GM23248 (cell line): ENCODE measurements at regions not wholly inside any gene's neighbourhood (a gene's known extent, or its start where the extent isn't known, plus 50 kb on each side); places are given as distances from the start of the nearest gene placed in this dataset.
"Not testable (repeated sequence)": the region's sequence is repeated elsewhere in the genome, so short reads cannot be mapped to it uniquely, and the experiment has no call there.

ENCODE experiments used
- DNase-seq: peaks from one replicate; pipeline ENCODE4 v3.0.0-alpha.2; 2015
- H2AFZ ChIP-seq: fragments of 200-600 bp; sonication (generic); 2 replicates; pipeline ENCODE4 v1.6.1; 2016; ENCODE audit warnings: antibody characterized with exemption
- H3F3A ChIP-seq: fragments of 200-600 bp; sonication (generic); 2 replicates; pipeline ENCODE4 v1.6.1; 2016; ENCODE audit warnings: mild to moderate bottlenecking, antibody characterized with exemption, mixed run types; ENCODE audit not compliant: insufficient read depth
- H3K27ac ChIP-seq: fragments of 200-600 bp; sonication (generic); 2 replicates; pipeline ENCODE4 v1.5.1; 2016; ENCODE audit warnings: mild to moderate bottlenecking
- H3K27me3 ChIP-seq: fragments of 200-600 bp; sonication (generic); replicated peaks from 2 replicates; pipeline ENCODE4 v1.6.1; 2016; ENCODE audit warnings: mild to moderate bottlenecking; ENCODE audit not compliant: insufficient read depth
- H3K36me3 ChIP-seq: fragments of 200-600 bp; sonication (generic); 2 replicates; pipeline ENCODE4 v1.6.1; 2016; ENCODE audit warnings: low read depth, mild to moderate bottlenecking
- H3K4me1 ChIP-seq: fragments of 200-600 bp; sonication (generic); 2 replicates; pipeline ENCODE4 v1.6.1; 2016; ENCODE audit warnings: mild to moderate bottlenecking; ENCODE audit not compliant: insufficient read depth
- H3K4me2 ChIP-seq: fragments of 200-600 bp; sonication (generic); one replicate; pipeline ENCODE4 v1.6.1; 2016; ENCODE audit warnings: mild to moderate bottlenecking; ENCODE audit not compliant: unreplicated experiment
- H3K4me3 ChIP-seq: fragments of 200-600 bp; sonication (generic); 2 replicates; pipeline ENCODE4 v1.5.1; 2016; ENCODE audit warnings: mild to moderate bottlenecking
- H3K79me2 ChIP-seq: fragments of 200-600 bp; sonication (generic); 2 replicates; pipeline ENCODE4 v1.6.1; 2016; ENCODE audit warnings: mild to moderate bottlenecking; ENCODE audit not compliant: insufficient read depth
- H3K9ac ChIP-seq: fragments of 200-600 bp; sonication (generic); 2 replicates; pipeline ENCODE4 v1.6.1; 2016; ENCODE audit warnings: mild to moderate bottlenecking
- H3K9me2 ChIP-seq: fragments of 200-600 bp; sonication (generic); 2 replicates; pipeline ENCODE4 v1.6.1; 2016; ENCODE audit warnings: mixed run types, mild to moderate bottlenecking, moderate library complexity; ENCODE audit not compliant: insufficient read depth
- H3K9me3 ChIP-seq: fragments of 200-600 bp; sonication (generic); one replicate; pipeline ENCODE4 v1.6.1; 2017; ENCODE audit warnings: low read depth
- H4K20me1 ChIP-seq: fragments of 200-600 bp; sonication (generic); 2 replicates; pipeline ENCODE4 v1.6.0; 2016; ENCODE audit not compliant: insufficient read depth
- EZH2 ChIP-seq: fragments of 200-600 bp; sonication (generic); IDR thresholded peaks from 2 replicates; pipeline ENCODE4 v1.6.1; 2018; ENCODE audit warnings: antibody characterized with exemption, mild to moderate bottlenecking; ENCODE audit not compliant: insufficient read depth, poor library complexity, severe bottlenecking
- EZH2phosphoT487 ChIP-seq: fragments of 200-600 bp; sonication (generic); IDR thresholded peaks from 2 replicates; pipeline ENCODE4 v1.6.1; 2018; ENCODE audit warnings: antibody characterized with exemption, moderate library complexity, mild to moderate bottlenecking, low read depth; ENCODE audit not compliant: insufficient read depth
- WGBS, 2 experiments: methylation state at CpG; one replicate each; pipeline ENCODE4 v1.1.6; 2015 to 2017; ENCODE audit warnings: low lambda C conversion rate in 2 of 2, low coverage in 1 of 2; ENCODE audit errors: missing lambda C conversion rate in 2 of 2; 5-methylcytosine and 5-hydroxymethylcytosine counted together
- in situ Hi-C: fragments of 300-500 bp; cut with MboI; formaldehyde crosslinking; loops from 2 replicates; pipeline ENCODE4 v1.15.0; 2020

DNA sequence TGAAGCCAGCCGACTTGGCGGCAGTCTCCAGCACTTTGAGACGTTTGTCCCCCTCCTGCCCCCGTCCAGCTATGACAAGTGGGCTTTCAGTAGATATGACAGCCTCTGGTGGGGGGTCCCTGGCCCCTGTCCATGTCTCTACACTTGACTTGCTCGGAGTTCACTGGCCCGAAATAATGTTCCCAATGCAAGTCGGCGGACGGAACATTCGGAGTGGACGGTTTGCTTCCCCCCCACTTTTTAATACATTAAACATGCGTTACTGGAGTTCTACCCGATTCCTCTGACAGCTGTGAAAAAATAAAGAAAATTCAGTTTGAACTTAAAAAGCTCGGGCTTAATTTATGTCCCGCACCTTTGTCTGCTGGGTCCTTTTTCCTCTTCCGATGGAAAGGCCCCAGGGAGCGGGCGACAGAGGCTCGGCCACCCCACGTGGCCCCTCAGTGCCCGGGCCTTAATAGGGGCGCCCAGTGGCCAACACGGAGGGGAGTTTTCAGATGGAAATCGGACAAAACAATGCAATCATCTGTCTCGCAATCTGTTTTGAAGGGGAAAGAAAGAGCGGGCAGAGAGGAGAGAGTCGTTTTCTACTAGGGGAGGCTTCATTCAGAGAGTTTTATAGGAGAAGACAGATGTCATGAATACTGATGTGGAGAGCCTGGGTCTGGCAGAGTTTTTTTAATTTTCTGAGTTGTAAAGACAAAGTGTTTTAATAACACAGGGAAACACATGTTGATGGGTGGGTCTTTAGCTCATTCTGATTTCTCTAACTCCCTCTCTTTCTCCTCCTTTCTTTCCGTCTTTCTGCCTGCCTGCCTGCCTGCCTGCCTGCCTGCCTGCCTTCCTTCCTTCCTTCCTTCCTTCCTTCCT is 50.2 kb downstream of the SMIM38 start:
- Histone ChIP-seq H4K20me1 (no peaks in the 10 kb centered on the region), H3K4me1 (no peaks in the 10 kb centered on the region), H3K79me2 (no peaks in the 10 kb centered on the region), H3K9ac (no peak overlapping the region), H3K4me3 (no peak overlapping the region), H3K36me3 (no peaks in the 10 kb centered on the region), H3K27ac (no peak overlapping the region), H3K9me3 (no peaks in the 10 kb centered on the region), H2AFZ (no peak overlapping the region), H3K4me2 (no peak overlapping the region), H3F3A (no peaks in the 10 kb centered on the region), H3K27me3 (peaks cover 12% of the 10 kb centered on the region), H3K9me2 (no peaks in the 10 kb centered on the region)
- no peak for TF ChIP-seq EZH2
- TF ChIP-seq EZH2phosphoT487 = no peak
- in situ Hi-C loops = no loop called here
- 36% methylated on average over 27 to 28 of the region's 28 CpGs for WGBS, 2 experiments
- no peak for DNase-seq

DNA sequence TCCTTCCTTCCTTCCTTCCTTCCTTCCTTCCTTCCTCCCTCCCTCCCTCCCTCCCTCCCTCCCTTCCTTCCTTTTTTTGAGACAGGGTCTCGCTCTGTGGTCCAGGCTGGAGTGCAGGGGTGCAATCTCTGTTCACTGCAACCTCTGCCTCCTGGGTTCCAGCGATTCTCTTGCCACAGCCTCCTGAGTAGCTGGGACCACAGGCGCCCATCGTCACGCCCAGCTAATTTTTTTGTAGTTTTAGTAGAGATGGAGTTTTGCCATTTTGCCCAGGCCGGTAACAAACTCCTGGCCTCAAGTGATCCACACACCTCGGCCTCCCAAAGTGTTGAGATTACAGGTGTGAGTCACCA is 50.9 kb downstream of the SMIM38 start:
- H3F3A ChIP-seq, H3K79me2 ChIP-seq, H3K36me3 ChIP-seq, H4K20me1 ChIP-seq, H3K27ac ChIP-seq, in situ Hi-C loops, H3K4me1 ChIP-seq, H3K9me2 ChIP-seq, H3K9me3 ChIP-seq, H3K4me3 ChIP-seq, H3K9ac ChIP-seq, H2AFZ ChIP-seq, H3K4me2 ChIP-seq, DNase-seq: not testable (repeated sequence)
- WGBS, 2 experiments = 59 to 69% methylated on average over 7 of the region's 7 CpGs
- H3K27me3 ChIP-seq = peaks cover 17% of the 10 kb centered on the region

DNA sequence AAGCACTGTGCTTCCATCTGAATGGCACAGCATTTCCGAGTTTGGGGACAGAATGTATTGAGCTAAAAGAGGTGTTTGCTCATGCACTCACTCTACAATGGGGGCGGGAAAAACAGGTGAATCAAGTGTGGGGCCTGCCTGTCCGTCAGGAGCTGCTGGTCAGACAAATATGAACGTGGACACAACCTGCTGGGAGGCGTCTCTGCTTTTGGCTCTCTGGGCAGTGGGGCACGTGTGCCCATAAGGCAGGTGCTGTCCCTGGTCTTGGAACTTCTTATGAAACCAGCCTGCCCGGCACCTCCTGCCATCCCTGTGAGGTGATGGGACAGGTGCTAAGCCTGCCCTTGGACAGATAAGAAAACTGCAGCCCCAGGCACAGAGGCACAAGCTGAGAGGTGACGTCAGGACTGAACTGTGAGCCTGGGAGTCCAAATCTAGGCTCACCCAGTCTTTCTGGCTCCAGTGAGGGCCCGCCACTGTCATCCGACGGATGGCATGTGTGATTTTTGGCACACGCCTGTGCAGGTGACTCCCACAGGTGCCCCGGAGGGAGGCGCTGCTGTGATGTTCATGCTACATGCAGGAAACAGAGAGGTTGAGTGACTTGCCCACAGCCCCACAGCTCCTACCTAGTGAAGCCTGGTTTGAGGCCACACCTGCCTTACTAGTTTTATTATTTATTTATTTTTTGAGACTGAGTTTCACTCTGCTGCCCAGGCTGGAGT is 51.6 kb downstream of the SMIM38 start:
- Histone ChIP-seq H3K9me2 (no peaks in the 10 kb centered on the region), H4K20me1 (no peaks in the 10 kb centered on the region), H3K4me1 (no peaks in the 10 kb centered on the region), H3K36me3 (no peaks in the 10 kb centered on the region), H3K4me2 (no peak overlapping the region), H3K27ac (no peak overlapping the region), H3K9ac (no peak overlapping the region), H3K79me2 (no peaks in the 10 kb centered on the region), H3K9me3 (no peaks in the 10 kb centered on the region), H3F3A (no peaks in the 10 kb centered on the region), H3K27me3 (peaks cover 24% of the 10 kb centered on the region), H3K4me3 (no peak overlapping the region), H2AFZ (no peak overlapping the region)
- TF ChIP-seq EZH2phosphoT487 (no peak), EZH2 (no peak)
- no peak for DNase-seq
- WGBS, 2 experiments = 63 to 66% methylated on average over 14 of the region's 14 CpGs
- in situ Hi-C loops = no loop called here

DNA sequence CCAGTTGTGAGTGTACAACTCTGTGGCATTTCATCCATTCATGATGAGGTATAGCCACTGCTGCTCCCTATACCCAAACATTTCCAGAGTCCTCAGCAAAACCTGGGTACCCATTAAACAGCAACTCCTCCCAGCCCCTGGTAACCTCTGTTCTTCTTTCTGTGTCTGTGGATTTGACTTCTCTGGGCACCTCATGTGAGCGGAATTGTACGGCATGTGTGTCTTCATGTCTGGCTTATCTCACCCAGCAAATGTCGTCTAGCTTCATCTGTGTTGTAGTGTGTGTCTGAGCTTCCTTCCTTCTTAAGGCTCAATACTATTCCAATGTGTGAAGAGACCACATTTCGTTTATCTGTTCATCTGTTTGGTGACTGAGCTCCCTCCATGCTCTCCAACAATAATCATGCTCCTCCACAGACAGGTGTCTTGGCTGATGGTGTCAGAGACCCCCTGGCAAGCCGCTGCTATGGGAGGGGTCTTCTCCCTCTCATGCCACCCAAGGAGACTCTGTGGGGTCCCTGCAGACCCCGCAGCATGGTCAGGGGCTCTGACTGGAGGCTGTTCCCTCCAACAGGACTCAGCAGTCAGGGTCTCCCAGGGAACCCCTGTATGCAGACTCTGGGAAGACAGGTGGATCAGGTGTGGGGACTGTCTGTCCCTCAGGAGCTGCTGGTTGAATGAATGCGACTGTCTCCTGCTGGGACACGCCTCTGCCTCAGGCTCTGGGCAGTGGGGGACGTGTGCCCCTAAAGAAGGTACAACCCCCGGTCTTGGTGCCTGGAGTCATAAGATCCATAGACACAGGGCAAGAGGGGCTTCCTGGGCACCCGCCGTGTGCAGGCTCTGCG is 52.7 kb downstream of the SMIM38 start:
- peaks cover 31% of the 10 kb centered on the region for H3K27me3 ChIP-seq
- WGBS, 2 experiments = 67 to 69% methylated on average over 13 of the region's 13 CpGs
- H3K27ac ChIP-seq = no peak overlapping the region
- in situ Hi-C loops = no loop called here
- no peak for TF ChIP-seq EZH2
- TF ChIP-seq EZH2phosphoT487 = no peak
- no peaks in the 10 kb centered on the region for H3K79me2 ChIP-seq
- no peaks in the 10 kb centered on the region for H3K4me1 ChIP-seq
- H3K4me3 ChIP-seq = no peak overlapping the region
- H2AFZ ChIP-seq = no peak overlapping the region
- no peaks in the 10 kb centered on the region for H3F3A ChIP-seq
- no peaks in the 10 kb centered on the region for H3K9me2 ChIP-seq
- DNase-seq = no peak
- no peaks in the 10 kb centered on the region for H3K36me3 ChIP-seq
- no peaks in the 10 kb centered on the region for H4K20me1 ChIP-seq
- H3K9ac ChIP-seq = no peak overlapping the region
- H3K4me2 ChIP-seq = no peak overlapping the region
- no peaks in the 10 kb centered on the region for H3K9me3 ChIP-seq
